ENCODE measurements at regions not wholly inside any gene's neighbourhood (a gene's known extent, or its start where the extent isn't known, plus 50 kb on each side); places are given as distances from the start of the nearest gene placed in this dataset.

DNA sequence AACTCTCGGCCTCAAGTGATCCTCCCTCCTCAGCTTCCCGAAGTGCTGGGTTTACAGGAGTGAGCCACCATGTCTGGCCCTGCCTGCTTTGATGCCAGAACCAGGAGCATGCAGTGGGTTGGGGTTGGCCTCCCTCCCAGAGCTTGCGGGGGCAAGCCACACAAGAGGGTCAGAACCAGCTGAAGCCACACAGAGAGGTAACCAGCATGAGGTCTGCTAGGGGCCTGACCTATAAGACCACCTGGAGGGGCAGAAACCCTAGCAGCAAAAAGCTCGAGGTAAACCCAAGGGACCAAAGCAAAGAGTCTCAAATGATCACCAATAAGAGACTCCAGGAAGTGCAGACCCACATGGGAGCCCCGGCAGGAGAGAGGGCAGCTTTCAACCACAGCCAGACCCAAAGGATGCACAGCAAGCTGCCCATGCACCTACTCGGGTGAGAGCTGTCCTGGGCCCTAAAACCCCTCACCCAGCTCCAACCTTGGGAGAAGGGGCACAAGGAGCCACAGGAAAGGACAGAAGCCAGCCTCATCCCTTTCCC, 81.2 kb downstream of the TOMM20 start:
- no peak overlapping the region for H3K4me3 Mint-ChIP-seq (ENCODE audit: unreplicated experiment)

DNA sequence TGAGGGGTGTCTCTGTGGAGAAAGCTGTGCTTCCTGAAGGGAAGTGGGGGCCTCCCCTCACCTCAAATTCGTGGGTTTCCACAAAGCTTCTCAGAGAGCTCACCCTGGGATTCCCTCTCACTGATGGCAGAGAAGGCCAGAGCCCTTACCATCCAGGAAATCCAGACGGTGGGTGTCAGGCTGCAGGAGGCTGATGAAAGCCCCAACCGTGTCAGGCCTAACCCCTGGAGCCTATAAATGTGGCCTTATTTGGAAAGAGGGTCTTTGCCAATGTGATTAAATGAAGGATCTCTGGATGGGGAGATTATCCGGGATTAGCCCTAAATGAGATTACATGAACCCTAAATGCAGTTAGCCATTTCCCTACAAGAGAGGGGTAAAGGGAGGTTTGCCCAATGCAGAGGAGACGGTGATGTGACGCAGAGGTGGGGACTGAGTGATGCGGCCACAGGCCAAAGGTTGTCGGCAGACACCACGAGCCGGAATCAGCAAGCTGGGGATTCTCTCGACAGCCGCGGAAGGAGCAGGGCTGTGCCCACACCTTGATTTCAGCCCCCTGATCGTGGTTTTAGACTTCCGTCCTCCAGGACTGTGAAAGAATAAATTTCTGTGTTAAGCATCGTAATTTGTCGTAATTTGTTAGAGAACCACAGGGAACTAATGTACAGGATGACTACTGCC, 82.6 kb downstream of the TOMM20 start:
- no peaks in the 10 kb centered on the region for H4K20me1 ChIP-seq (ENCODE audit: insufficient read depth, low read length)
- no peaks in the 10 kb centered on the region for H3K36me3 Mint-ChIP-seq (ENCODE audit: low read depth, unreplicated experiment)
- H3K4me3 ChIP-seq (ENCODE audit: insufficient read depth, low read depth, low read length): no peak overlapping the region
- no peaks in the 10 kb centered on the region for H3K27me3 Mint-ChIP-seq (ENCODE audit: low read depth, unreplicated experiment)
- DNase-seq (ENCODE audit: low read depth) (no peak), FAIRE-seq (no peak)
- TF ChIP-seq, protein P1, sequence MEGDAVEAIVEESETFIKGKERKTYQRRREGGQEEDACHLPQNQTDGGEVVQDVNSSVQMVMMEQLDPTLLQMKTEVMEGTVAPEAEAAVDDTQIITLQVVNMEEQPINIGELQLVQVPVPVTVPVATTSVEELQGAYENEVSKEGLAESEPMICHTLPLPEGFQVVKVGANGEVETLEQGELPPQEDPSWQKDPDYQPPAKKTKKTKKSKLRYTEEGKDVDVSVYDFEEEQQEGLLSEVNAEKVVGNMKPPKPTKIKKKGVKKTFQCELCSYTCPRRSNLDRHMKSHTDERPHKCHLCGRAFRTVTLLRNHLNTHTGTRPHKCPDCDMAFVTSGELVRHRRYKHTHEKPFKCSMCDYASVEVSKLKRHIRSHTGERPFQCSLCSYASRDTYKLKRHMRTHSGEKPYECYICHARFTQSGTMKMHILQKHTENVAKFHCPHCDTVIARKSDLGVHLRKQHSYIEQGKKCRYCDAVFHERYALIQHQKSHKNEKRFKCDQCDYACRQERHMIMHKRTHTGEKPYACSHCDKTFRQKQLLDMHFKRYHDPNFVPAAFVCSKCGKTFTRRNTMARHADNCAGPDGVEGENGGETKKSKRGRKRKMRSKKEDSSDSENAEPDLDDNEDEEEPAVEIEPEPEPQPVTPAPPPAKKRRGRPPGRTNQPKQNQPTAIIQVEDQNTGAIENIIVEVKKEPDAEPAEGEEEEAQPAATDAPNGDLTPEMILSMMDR (IDR thresholded peaks at IDR 0.05; ENCODE audit: insufficient read depth, low read depth, low read length): no peak
- TF ChIP-seq EZH2 (IDR thresholded peaks at IDR 0.05; ENCODE audit: insufficient read depth, low read length): no peak
- H3K9me3 ChIP-seq (ENCODE audit: insufficient read depth, low read depth, low read length): no peaks in the 10 kb centered on the region
- peaks cover 26% of the 10 kb centered on the region for H3K4me1 ChIP-seq (ENCODE audit: insufficient read depth, low read length)
- peaks cover 31% of the 10 kb centered on the region for H3K4me1 Mint-ChIP-seq (ENCODE audit: low read depth, unreplicated experiment)
- H3K9ac ChIP-seq (ENCODE audit: low read length): no peak overlapping the region
- no peaks in the 10 kb centered on the region for H3K27me3 ChIP-seq (ENCODE audit: insufficient read depth, low read length)
- no peak overlapping the region for H3K27ac ChIP-seq (ENCODE audit: low read depth, low read length)
- H3K27ac Mint-ChIP-seq (ENCODE audit: unreplicated experiment): peak overlapping the region; percentile 82
- no peaks in the 10 kb centered on the region for H3K36me3 ChIP-seq (ENCODE audit: insufficient read depth, low read length)
- no peak overlapping the region for H2AFZ ChIP-seq (ENCODE audit: low read depth, low read length)
- H3K4me2 ChIP-seq (ENCODE audit: low read length): no peak overlapping the region
- peaks cover 1% of the 10 kb centered on the region for H3K9me3 Mint-ChIP-seq (ENCODE audit: unreplicated experiment)
- no peaks in the 10 kb centered on the region for H3K79me2 ChIP-seq (ENCODE audit: insufficient read depth, low read length)
- H3K4me3 Mint-ChIP-seq (ENCODE audit: unreplicated experiment): no peak overlapping the region

More for the DNA sequence above, 81.2 kb downstream of the TOMM20 start:
- TF ChIP-seq EZH2 (IDR thresholded peaks at IDR 0.05; ENCODE audit: insufficient read depth, low read length): no peak
- TF ChIP-seq, protein P1 (IDR thresholded peaks at IDR 0.05; ENCODE audit: insufficient read depth, low read depth, low read length): no peak
- H3K36me3 ChIP-seq (ENCODE audit: insufficient read depth, low read length): no peaks in the 10 kb centered on the region
- H3K9me3 Mint-ChIP-seq (ENCODE audit: unreplicated experiment): no peaks in the 10 kb centered on the region
- no peaks in the 10 kb centered on the region for H3K36me3 Mint-ChIP-seq (ENCODE audit: low read depth, unreplicated experiment)
- H2AFZ ChIP-seq (ENCODE audit: low read depth, low read length): peak overlapping the region; percentile 77
- no peak for DNase-seq (ENCODE audit: low read depth)
- no peak for FAIRE-seq
- H3K79me2 ChIP-seq (ENCODE audit: insufficient read depth, low read length): no peaks in the 10 kb centered on the region
- peak overlapping the region; percentile 71 for H3K27ac ChIP-seq (ENCODE audit: low read depth, low read length)
- H3K27me3 Mint-ChIP-seq (ENCODE audit: low read depth, unreplicated experiment): no peaks in the 10 kb centered on the region
- peak overlapping the region; percentile 58 for H3K4me2 ChIP-seq (ENCODE audit: low read length)
- peaks cover 26% of the 10 kb centered on the region for H3K4me1 ChIP-seq (ENCODE audit: insufficient read depth, low read length)
- peak overlapping the region; percentile 86 for H3K27ac Mint-ChIP-seq (ENCODE audit: unreplicated experiment)
- no peaks in the 10 kb centered on the region for H3K27me3 ChIP-seq (ENCODE audit: insufficient read depth, low read length)
- H3K4me1 Mint-ChIP-seq (ENCODE audit: low read depth, unreplicated experiment): peaks cover 35% of the 10 kb centered on the region
- no peaks in the 10 kb centered on the region for H3K9me3 ChIP-seq (ENCODE audit: insufficient read depth, low read depth, low read length)
- peak overlapping the region; percentile 63 for H3K9ac ChIP-seq (ENCODE audit: low read length)
- no peak overlapping the region for H3K4me3 ChIP-seq (ENCODE audit: insufficient read depth, low read depth, low read length)
- H4K20me1 ChIP-seq (ENCODE audit: insufficient read depth, low read length): no peaks in the 10 kb centered on the region

Data from astrocyte (in vitro differentiated cells and primary cell).